ENCODE measurements at regions not wholly inside any gene's neighbourhood (a gene's known extent, or its start where the extent isn't known, plus 50 kb on each side); places are given as distances from the start of the nearest gene placed in this dataset.

DNA sequence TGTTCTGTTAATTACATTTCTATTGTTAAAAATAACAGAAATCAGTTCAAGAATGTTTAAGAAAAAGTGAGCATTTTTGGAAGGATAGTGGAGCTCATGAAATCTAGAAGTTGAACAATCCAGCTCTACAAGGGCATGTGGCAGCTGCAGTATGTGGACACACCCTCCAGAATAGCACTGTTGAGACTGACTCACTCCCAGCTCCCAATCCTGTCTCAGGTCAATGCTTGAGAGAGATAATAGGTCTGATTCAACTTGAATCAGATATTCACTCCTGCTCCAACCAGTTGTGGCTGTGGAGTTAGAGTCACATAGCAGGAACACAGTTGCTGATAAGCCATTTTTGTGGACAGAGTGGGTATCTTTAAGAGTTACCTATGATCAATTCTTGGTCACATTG is 113.0 kb upstream of the NTF3 start:
- no peaks in the 10 kb centered on the region for H3K27me3 ChIP-seq (ENCODE audit: control insufficient read depth in 2 of 2, insufficient read depth in 2 of 2, low read length in 2 of 2)
- H3K4me1 ChIP-seq (ENCODE audit: control insufficient read depth, extremely low read depth, insufficient read depth, low read length) = no peaks in the 10 kb centered on the region
- BruUV-seq (replicated peaks) = no TSS peak
- H3K9me3 ChIP-seq (replicated peaks; ENCODE audit: control insufficient read depth, insufficient read depth, low read length) = no peaks in the 10 kb centered on the region
- CTCF ChIA-PET = no interaction called here
- no peak overlapping the region for H3K4me3 ChIP-seq (replicated peaks in 1 of 3; ENCODE audit: insufficient read depth in 1 of 3, low read depth in 1 of 3, low read length in 3 of 3)
- POLR2A ChIA-PET = no interaction called here
- H2AFZ ChIP-seq (ENCODE audit: low read depth, low read length) = no peak overlapping the region
- no peak for DNase-seq (ENCODE audit: low read depth, low spot score)
- no peak overlapping the region for H3K9ac ChIP-seq (replicated peaks; ENCODE audit: extremely low read depth, insufficient read depth, low read length)
- FAIRE-seq = no peak
- no peaks in the 10 kb centered on the region for H3K79me2 ChIP-seq (ENCODE audit: control insufficient read depth, insufficient read depth, low read length)
- intact Hi-C loops (cut with micrococcal nuclease) = no loop called here
- no peaks in the 10 kb centered on the region for H4K20me1 ChIP-seq (replicated peaks; ENCODE audit: control insufficient read depth, extremely low read depth, insufficient read depth, low read length)
- no peaks in the 10 kb centered on the region for H3K36me3 ChIP-seq (ENCODE audit: control insufficient read depth in 2 of 2, extremely low read depth in 1 of 2, insufficient read depth in 2 of 2, low read length in 2 of 2)
- TF ChIP-seq, protein P1, sequence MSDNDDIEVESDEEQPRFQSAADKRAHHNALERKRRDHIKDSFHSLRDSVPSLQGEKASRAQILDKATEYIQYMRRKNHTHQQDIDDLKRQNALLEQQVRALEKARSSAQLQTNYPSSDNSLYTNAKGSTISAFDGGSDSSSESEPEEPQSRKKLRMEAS (IDR thresholded peaks at IDR 0.05; ENCODE audit: insufficient read depth, insufficient read length) = no peak
- no peak for TF ChIP-seq JUN (IDR thresholded peaks at IDR 0.05; ENCODE audit: borderline replicate concordance, insufficient read depth, insufficient read length, low read depth)
- no peak for TF ChIP-seq EZH2 (IDR thresholded peaks at IDR 0.05; ENCODE audit: borderline replicate concordance, low read depth, low read length, severe bottlenecking)
- TF ChIP-seq, protein P2, sequence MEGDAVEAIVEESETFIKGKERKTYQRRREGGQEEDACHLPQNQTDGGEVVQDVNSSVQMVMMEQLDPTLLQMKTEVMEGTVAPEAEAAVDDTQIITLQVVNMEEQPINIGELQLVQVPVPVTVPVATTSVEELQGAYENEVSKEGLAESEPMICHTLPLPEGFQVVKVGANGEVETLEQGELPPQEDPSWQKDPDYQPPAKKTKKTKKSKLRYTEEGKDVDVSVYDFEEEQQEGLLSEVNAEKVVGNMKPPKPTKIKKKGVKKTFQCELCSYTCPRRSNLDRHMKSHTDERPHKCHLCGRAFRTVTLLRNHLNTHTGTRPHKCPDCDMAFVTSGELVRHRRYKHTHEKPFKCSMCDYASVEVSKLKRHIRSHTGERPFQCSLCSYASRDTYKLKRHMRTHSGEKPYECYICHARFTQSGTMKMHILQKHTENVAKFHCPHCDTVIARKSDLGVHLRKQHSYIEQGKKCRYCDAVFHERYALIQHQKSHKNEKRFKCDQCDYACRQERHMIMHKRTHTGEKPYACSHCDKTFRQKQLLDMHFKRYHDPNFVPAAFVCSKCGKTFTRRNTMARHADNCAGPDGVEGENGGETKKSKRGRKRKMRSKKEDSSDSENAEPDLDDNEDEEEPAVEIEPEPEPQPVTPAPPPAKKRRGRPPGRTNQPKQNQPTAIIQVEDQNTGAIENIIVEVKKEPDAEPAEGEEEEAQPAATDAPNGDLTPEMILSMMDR (IDR thresholded peaks at IDR 0.05; ENCODE audit: extremely low read depth in 1 of 2, insufficient read depth in 1 of 2, low read depth in 1 of 2, low read length in 2 of 2) = no peak
- TF ChIP-seq POLR2A (IDR thresholded peaks at IDR 0.05; ENCODE audit: low read depth, low read length) = no peak
- TF ChIP-seq POLR2AphosphoS5 (IDR thresholded peaks at IDR 0.05; ENCODE audit: insufficient read depth, low read depth, low read length) = no peak
- no peak for TF ChIP-seq MYC (IDR thresholded peaks at IDR 0.05; ENCODE audit: low read depth, low read length)
- no peak for TF ChIP-seq FOS (IDR thresholded peaks at IDR 0.05; ENCODE audit: borderline replicate concordance, insufficient read depth, low read length)
- TF ChIP-seq GATA2 (IDR thresholded peaks at IDR 0.05; ENCODE audit: insufficient read depth, insufficient read length, low read depth, low read length) = no peak
- no peak overlapping the region for H3K27ac ChIP-seq (ENCODE audit: insufficient read depth, low read depth, low read length)
- dilution Hi-C loops (cut with MboI; ENCODE audit: extremely low pct_ligation_motif_present, low sequenced_read_pairs) = no loop called here
- no peak overlapping the region for H3K4me2 ChIP-seq (ENCODE audit: insufficient read depth, low read length)
- no peaks in the 10 kb centered on the region for H3K9me1 ChIP-seq (replicated peaks; ENCODE audit: control insufficient read depth, extremely low read depth, insufficient read depth, low read length)

Data from endothelial cell of umbilical vein (primary cell).